GM23338 (cell line): ENCODE measurements at regions not wholly inside any gene's neighbourhood (a gene's known extent, or its start where the extent isn't known, plus 50 kb on each side); places are given as distances from the start of the nearest gene placed in this dataset.
A peak's percentile ranks its signal among the peaks of the same experiment; 100 is the strongest.

ENCODE experiments used
- ATAC-seq: fragments of 200-7000 bp; cut with Tn5 transposase; 3 replicates; pipeline ENCODE4 v1.9.1; 2020
- DNase-seq: peaks from one replicate; pipeline ENCODE4 v3.0.0-alpha.2; 2015; ENCODE audit warnings: low spot score
- H2AFZ ChIP-seq: fragments of 200-600 bp; sonication (generic); 2 replicates; pipeline ENCODE4 v1.8.0; 2016; ENCODE audit warnings: antibody characterized with exemption, mild to moderate bottlenecking, moderate library complexity
- H3F3A ChIP-seq: fragments of 200-600 bp; sonication (generic); replicated peaks from 2 replicates; pipeline ENCODE4 v1.8.0; 2017; ENCODE audit warnings: antibody characterized with exemption, mixed run types, low read depth
- H3K27ac ChIP-seq: fragments of 200-600 bp; sonication (generic); 2 replicates; pipeline ENCODE4 v1.6.1; 2016; ENCODE audit warnings: low read depth
- H3K27me3 ChIP-seq: fragments of 200-600 bp; sonication (generic); 2 replicates; pipeline ENCODE4 v1.8.0; 2016; ENCODE audit warnings: mild to moderate bottlenecking, mixed run types, moderate library complexity; ENCODE audit not compliant: insufficient read depth
- H3K36me3 ChIP-seq: fragments of 200-600 bp; sonication (generic); 2 replicates; pipeline ENCODE4 v1.8.0; 2016; ENCODE audit warnings: mild to moderate bottlenecking; ENCODE audit not compliant: insufficient read depth
- H3K4me1 ChIP-seq: fragments of 200-600 bp; sonication (generic); 2 replicates; pipeline ENCODE4 v1.8.0; 2016; ENCODE audit warnings: mild to moderate bottlenecking, moderate library complexity; ENCODE audit not compliant: insufficient read depth
- H3K4me2 ChIP-seq: fragments of 200-600 bp; sonication (generic); 2 replicates; pipeline ENCODE4 v1.7.1; 2017; ENCODE audit warnings: mixed run types
- H3K4me3 ChIP-seq: fragments of 200-600 bp; sonication (generic); 2 replicates; pipeline ENCODE4 v1.6.1; 2016; ENCODE audit warnings: mixed run types
- H3K79me2 ChIP-seq: fragments of 200-600 bp; sonication (generic); replicated peaks from 2 replicates; pipeline ENCODE4 v1.8.0; 2017; ENCODE audit warnings: mild to moderate bottlenecking; ENCODE audit not compliant: insufficient read depth
- H3K9me2 ChIP-seq: fragments of 200-600 bp; sonication (generic); 2 replicates; pipeline ENCODE4 v1.8.0; 2017; ENCODE audit not compliant: insufficient read depth
- H4K20me1 ChIP-seq: fragments of 200-600 bp; sonication (generic); replicated peaks from 2 replicates; pipeline ENCODE4 v1.8.0; 2017; ENCODE audit warnings: mild to moderate bottlenecking; ENCODE audit not compliant: insufficient read depth
- H3K27ac Mint-ChIP-seq: 2 replicates; pipeline ENCODE4 v1.8.0; 2020; ENCODE audit warnings: inconsistent platforms, mild to moderate bottlenecking, moderate library complexity, mixed read lengths
- H3K27me3 Mint-ChIP-seq: 3 replicates; pipeline ENCODE4 v1.8.0; 2022; ENCODE audit warnings: low read depth, mild to moderate bottlenecking, moderate library complexity, mixed read lengths, inconsistent platforms; ENCODE audit not compliant: insufficient read depth, poor library complexity
- H3K36me3 Mint-ChIP-seq: 3 replicates; pipeline ENCODE4 v1.8.0; 2021; ENCODE audit warnings: low read depth, mild to moderate bottlenecking, inconsistent platforms, moderate library complexity, mixed read lengths
- H3K4me1 Mint-ChIP-seq: 3 replicates; pipeline ENCODE4 v1.8.0; 2020; ENCODE audit warnings: mild to moderate bottlenecking, inconsistent platforms, mixed read lengths
- H3K4me3 Mint-ChIP-seq: 3 replicates; pipeline ENCODE4 v1.8.0; 2021; ENCODE audit warnings: moderate library complexity, mild to moderate bottlenecking, inconsistent platforms, mixed read lengths
- H3K9me3 Mint-ChIP-seq: 3 replicates; pipeline ENCODE4 v1.8.0; 2020; ENCODE audit warnings: moderate library complexity, mild to moderate bottlenecking, inconsistent platforms, mixed read lengths
- CREB1 ChIP-seq: fragments of 250-450 bp; sonication (Bioruptor Pico); IDR thresholded peaks from 2 replicates; pipeline ENCODE4 v1.5.0; 2020; ENCODE audit warnings: low read depth, mild to moderate bottlenecking, moderate library complexity
- EZH2 ChIP-seq: fragments of 200-600 bp; sonication (generic); IDR thresholded peaks from one replicate; pipeline ENCODE4 v1.8.0; 2017; ENCODE audit warnings: antibody characterized with exemption, mild to moderate bottlenecking, low read depth; ENCODE audit not compliant: unreplicated experiment
- EZH2phosphoT487 ChIP-seq: fragments of 200-600 bp; sonication (generic); IDR thresholded peaks from one replicate; pipeline ENCODE4 v1.8.1; 2018; ENCODE audit warnings: antibody characterized with exemption; ENCODE audit not compliant: unreplicated experiment
- JUNB ChIP-seq: IDR thresholded peaks from one replicate; pipeline ENCODE4 v1.6.1; 2016; ENCODE audit warnings: antibody characterized with exemption; ENCODE audit not compliant: unreplicated experiment
- NANOG ChIP-seq: IDR thresholded peaks from 2 replicates; pipeline ENCODE4 v1.6.1; 2016; ENCODE audit warnings: antibody characterized with exemption, borderline replicate concordance
- POLR2AphosphoS5 ChIP-seq: IDR thresholded peaks from 2 replicates; pipeline ENCODE4 v1.6.1; 2016; ENCODE audit warnings: antibody characterized with exemption, low read depth
- REST ChIP-seq: IDR thresholded peaks from one replicate; pipeline ENCODE4 v1.6.1; 2018; ENCODE audit warnings: antibody characterized with exemption; ENCODE audit not compliant: unreplicated experiment
- STAT1 ChIP-seq: IDR thresholded peaks from one replicate; pipeline ENCODE4 v1.6.1; 2016; ENCODE audit warnings: antibody characterized with exemption; ENCODE audit not compliant: unreplicated experiment
- ZNF114 ChIP-seq: fragments of 250-450 bp; sonication (Bioruptor Pico); IDR thresholded peaks from 2 replicates; pipeline ENCODE4 v1.5.0; 2020; ENCODE audit warnings: mild to moderate bottlenecking, moderate library complexity
- ZNF331 ChIP-seq: fragments of 250-450 bp; sonication (Bioruptor Pico); IDR thresholded peaks from 2 replicates; pipeline ENCODE4 v1.5.0; 2020; ENCODE audit warnings: low read depth, mild to moderate bottlenecking, moderate library complexity
- TF ChIP-seq, protein P1 (sequence below), 2 experiments: fragments of 200-600 bp in 1 of 2; sonication (generic) in 1 of 2; conservative IDR thresholded peaks; 2 replicates each; pipeline versions ENCODE4 v1.5.1 to v1.6.1; 2016 to 2017; ENCODE audit warnings: antibody characterized with exemption in 2 of 2, low read depth in 2 of 2, mild to moderate bottlenecking in 2 of 2, moderate library complexity in 1 of 2
- TF ChIP-seq, protein P2 (sequence below): IDR thresholded peaks from 2 replicates; pipeline ENCODE4 v1.6.1; 2016; ENCODE audit warnings: antibody characterized with exemption

GRCh38 chr15:62912808-62913207 lies 129.7 kb upstream of the TPM1 start:
- TF ChIP-seq EZH2phosphoT487 = no peak
- TF ChIP-seq, protein P1, sequence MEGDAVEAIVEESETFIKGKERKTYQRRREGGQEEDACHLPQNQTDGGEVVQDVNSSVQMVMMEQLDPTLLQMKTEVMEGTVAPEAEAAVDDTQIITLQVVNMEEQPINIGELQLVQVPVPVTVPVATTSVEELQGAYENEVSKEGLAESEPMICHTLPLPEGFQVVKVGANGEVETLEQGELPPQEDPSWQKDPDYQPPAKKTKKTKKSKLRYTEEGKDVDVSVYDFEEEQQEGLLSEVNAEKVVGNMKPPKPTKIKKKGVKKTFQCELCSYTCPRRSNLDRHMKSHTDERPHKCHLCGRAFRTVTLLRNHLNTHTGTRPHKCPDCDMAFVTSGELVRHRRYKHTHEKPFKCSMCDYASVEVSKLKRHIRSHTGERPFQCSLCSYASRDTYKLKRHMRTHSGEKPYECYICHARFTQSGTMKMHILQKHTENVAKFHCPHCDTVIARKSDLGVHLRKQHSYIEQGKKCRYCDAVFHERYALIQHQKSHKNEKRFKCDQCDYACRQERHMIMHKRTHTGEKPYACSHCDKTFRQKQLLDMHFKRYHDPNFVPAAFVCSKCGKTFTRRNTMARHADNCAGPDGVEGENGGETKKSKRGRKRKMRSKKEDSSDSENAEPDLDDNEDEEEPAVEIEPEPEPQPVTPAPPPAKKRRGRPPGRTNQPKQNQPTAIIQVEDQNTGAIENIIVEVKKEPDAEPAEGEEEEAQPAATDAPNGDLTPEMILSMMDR (conservative IDR thresholded peaks at IDR 0.05; ENCODE audit: low read depth in 2 of 2) = 0 out of 4 replicates have a peak, but pooled peaks of 1 of the 2 experiments have one; percentile 7
- no peak for TF ChIP-seq EZH2
- no peak for TF ChIP-seq POLR2AphosphoS5
- Histone ChIP-seq H3K79me2 (no peaks in the 10 kb centered on the region), H3K4me1 (peaks cover 33% of the 10 kb centered on the region), H3K27ac (peak overlapping the region; percentile 29), H2AFZ (peak overlapping the region; percentile 28; the same call in 1 of the 2 replicates), H3K4me2 (no peak overlapping the region), H3K36me3 (no peaks in the 10 kb centered on the region), H3K27me3 (no peaks in the 10 kb centered on the region), H4K20me1 (no peaks in the 10 kb centered on the region), H3K9me2 (no peaks in the 10 kb centered on the region), H3K4me3 (no peak overlapping the region), H3F3A (no peaks in the 10 kb centered on the region)
- DNase-seq (peak; percentile 62), ATAC-seq (peak; percentile 82)
- Mint-ChIP-seq H3K4me3 (no peak overlapping the region), H3K27ac (no peak overlapping the region), H3K27me3 (peaks cover 9% of the 10 kb centered on the region), H3K9me3 (no peaks in the 10 kb centered on the region; the same call in 2 of the 3 replicates), H3K4me1 (peaks cover 41% of the 10 kb centered on the region), H3K36me3 (no peaks in the 10 kb centered on the region)

DNA sequence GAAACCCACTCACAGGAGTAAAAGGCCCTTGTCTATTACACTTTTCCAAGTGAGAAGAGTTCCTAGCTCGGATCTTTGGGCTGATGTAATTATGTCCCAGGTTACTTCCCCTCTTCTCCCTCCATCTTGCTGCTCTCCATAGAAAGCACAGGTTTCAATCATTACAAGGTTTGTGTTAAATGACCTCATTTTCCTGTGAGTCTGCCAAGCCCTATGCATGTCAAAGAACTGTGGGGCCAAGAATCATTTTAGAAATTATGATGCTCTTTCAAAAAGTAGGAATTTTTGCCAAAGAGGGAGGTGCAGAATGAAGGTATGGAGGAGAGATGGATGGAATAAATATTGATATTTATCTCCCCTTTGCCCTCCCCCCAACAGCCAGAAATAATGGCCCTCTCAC lies 129.3 kb upstream of the TPM1 start:
- no peak overlapping the region for H3K27ac Mint-ChIP-seq
- H3K27ac ChIP-seq = peak overlapping the region; percentile 29; the same call in 1 of the 2 replicates
- no peak for ATAC-seq
- DNase-seq = no peak
- no peaks in the 10 kb centered on the region for H3F3A ChIP-seq
- H3K9me3 Mint-ChIP-seq = no peaks in the 10 kb centered on the region; the same call in 2 of the 3 replicates
- peak overlapping the region; percentile 7; the same call in 1 of the 2 replicates for H2AFZ ChIP-seq
- no peaks in the 10 kb centered on the region for H4K20me1 ChIP-seq
- no peaks in the 10 kb centered on the region for H3K36me3 Mint-ChIP-seq
- no peaks in the 10 kb centered on the region for H3K27me3 ChIP-seq
- no peaks in the 10 kb centered on the region for H3K79me2 ChIP-seq
- H3K4me3 Mint-ChIP-seq = no peak overlapping the region
- H3K4me3 ChIP-seq = no peak overlapping the region
- no peak overlapping the region for H3K4me2 ChIP-seq
- peaks cover 33% of the 10 kb centered on the region for H3K4me1 ChIP-seq
- H3K27me3 Mint-ChIP-seq = peaks cover 9% of the 10 kb centered on the region
- H3K9me2 ChIP-seq = no peaks in the 10 kb centered on the region
- no peaks in the 10 kb centered on the region for H3K36me3 ChIP-seq
- H3K4me1 Mint-ChIP-seq = peaks cover 41% of the 10 kb centered on the region
- TF ChIP-seq JUNB (no peak), CREB1 (CRISPR knock-in tag) (no peak), NANOG (no peak), REST (no peak), EZH2 (no peak), ZNF114 (no peak), STAT1 (no peak), POLR2AphosphoS5 (no peak), ZNF331 (no peak)
- TF ChIP-seq, protein P1 (conservative IDR thresholded peaks at IDR 0.05; ENCODE audit: low read depth in 2 of 2) = no peak
- TF ChIP-seq, protein P2, sequence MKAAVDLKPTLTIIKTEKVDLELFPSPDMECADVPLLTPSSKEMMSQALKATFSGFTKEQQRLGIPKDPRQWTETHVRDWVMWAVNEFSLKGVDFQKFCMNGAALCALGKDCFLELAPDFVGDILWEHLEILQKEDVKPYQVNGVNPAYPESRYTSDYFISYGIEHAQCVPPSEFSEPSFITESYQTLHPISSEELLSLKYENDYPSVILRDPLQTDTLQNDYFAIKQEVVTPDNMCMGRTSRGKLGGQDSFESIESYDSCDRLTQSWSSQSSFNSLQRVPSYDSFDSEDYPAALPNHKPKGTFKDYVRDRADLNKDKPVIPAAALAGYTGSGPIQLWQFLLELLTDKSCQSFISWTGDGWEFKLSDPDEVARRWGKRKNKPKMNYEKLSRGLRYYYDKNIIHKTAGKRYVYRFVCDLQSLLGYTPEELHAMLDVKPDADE = no peak
